IMR-90 (cell line): ENCODE measurements at regions not wholly inside any gene's neighbourhood (a gene's known extent, or its start where the extent isn't known, plus 50 kb on each side); places are given as distances from the start of the nearest gene placed in this dataset.

Experiments used
- ATAC-seq: fragments of 200-7000 bp; cut with Tn5 transposase; 2 replicates; pipeline ENCODE4 v1.9.1; 2020; ENCODE audit warnings: low read depth, mild to moderate bottlenecking, moderate library complexity
- BruUV-seq: library from RNA; stranded (reverse); fragments of 400-500 nt; replicated peaks from 2 replicates; lab custom pipeline; 2021; lab: Mats Ljungman, UMichigan
- CTCF ChIA-PET: fragments of 300-600 bp; formaldehyde crosslinking; extraction: SDS; loops from one replicate; lab custom pipeline; 2021; ENCODE audit warnings: antibody characterized with exemption; lab: Yijun Ruan, JAX
- POLR2A ChIA-PET: fragments of 300-600 bp; sonication (Branson Sonifier 250); formaldehyde crosslinking; loops from one replicate; lab custom pipeline; 2022; ENCODE audit warnings: antibody characterized with exemption; ENCODE audit not compliant: unreplicated experiment; lab: Charles Lee
- DNase-seq: peaks from one replicate; pipeline ENCODE4 v3.0.0; 2013
- H2AFZ ChIP-seq: replicated peaks from 2 replicates; pipeline ENCODE3; 2013; ENCODE audit warnings: low read length, mild to moderate bottlenecking; ENCODE audit not compliant: poor library complexity
- H2AK5ac ChIP-seq: 2 replicates; pipeline ENCODE4 v1.6.1; 2013; ENCODE audit warnings: low read depth, low read length, inconsistent platforms
- H2AK9ac ChIP-seq: replicated peaks from 2 replicates; pipeline ENCODE3; 2013; ENCODE audit warnings: mild to moderate bottlenecking, low read depth, low read length, moderate library complexity; ENCODE audit not compliant: poor library complexity
- H2BK120ac ChIP-seq: 2 replicates; pipeline ENCODE4 v1.6.1; 2013; ENCODE audit warnings: low read depth, low read length, inconsistent platforms
- H2BK15ac ChIP-seq: 3 replicates; pipeline ENCODE4 v1.6.1; 2013; ENCODE audit warnings: low read depth, low read length, inconsistent platforms
- H2BK20ac ChIP-seq: 2 replicates; pipeline ENCODE4 v1.6.1; 2013; ENCODE audit warnings: low read depth, mild to moderate bottlenecking, inconsistent platforms, low read length, moderate library complexity
- H2BK5ac ChIP-seq: 2 replicates; pipeline ENCODE4 v1.6.1; 2013; ENCODE audit warnings: mild to moderate bottlenecking, low read depth, low read length, inconsistent platforms; ENCODE audit not compliant: poor library complexity, severe bottlenecking
- H3K14ac ChIP-seq: replicated peaks from 2 replicates; pipeline ENCODE4 v1.6.1; 2013; ENCODE audit warnings: low read depth, low read length, inconsistent platforms
- H3K18ac ChIP-seq: 2 replicates; pipeline ENCODE4 v1.6.1; 2013; ENCODE audit warnings: low read depth, low read length, control low read depth
- H3K23ac ChIP-seq: 2 replicates; pipeline ENCODE4 v1.6.1; 2013; ENCODE audit warnings: low read depth, low read length, inconsistent platforms
- H3K27ac ChIP-seq: 2 replicates; pipeline ENCODE4 v1.5.1; 2013; ENCODE audit warnings: mild to moderate bottlenecking, control low read depth, low read length; ENCODE audit not compliant: insufficient read depth
- H3K27me3 ChIP-seq: 2 replicates; pipeline ENCODE4 v1.6.1; 2013; ENCODE audit warnings: low read length; ENCODE audit not compliant: control insufficient read depth, insufficient read depth
- H3K36me3 ChIP-seq: 2 replicates; pipeline ENCODE4 v1.6.1; 2013; ENCODE audit warnings: low read length, mixed read lengths; ENCODE audit not compliant: control insufficient read depth, insufficient read depth
- H3K4ac ChIP-seq: 2 replicates; pipeline ENCODE4 v1.6.1; 2013; ENCODE audit warnings: low read depth, low read length, inconsistent platforms
- H3K4me1 ChIP-seq: 2 replicates; pipeline ENCODE4 v1.6.1; 2013; ENCODE audit warnings: low read length, mixed read lengths; ENCODE audit not compliant: control insufficient read depth, insufficient read depth
- H3K4me2 ChIP-seq: 2 replicates; pipeline ENCODE4 v1.6.1; 2013; ENCODE audit warnings: low read depth, mild to moderate bottlenecking, control low read depth, low read length, moderate library complexity
- H3K4me3 ChIP-seq: 2 replicates; pipeline ENCODE4 v1.5.1; 2013; ENCODE audit warnings: low read depth, mild to moderate bottlenecking, control low read depth, low read length, moderate library complexity; ENCODE audit not compliant: insufficient read depth
- H3K56ac ChIP-seq: 2 replicates; pipeline ENCODE4 v1.6.1; 2013; ENCODE audit warnings: low read length, inconsistent platforms; ENCODE audit not compliant: insufficient read depth; ENCODE audit errors: extremely low read depth
- H3K79me1 ChIP-seq, 2 experiments: 2 replicates each; pipeline ENCODE4 v1.6.1; 2013; ENCODE audit warnings: low read length in 2 of 2, inconsistent platforms in 1 of 2, low read depth in 1 of 2
- H3K9ac ChIP-seq: 2 replicates; pipeline ENCODE4 v1.6.1; 2013; ENCODE audit warnings: low read depth, low read length, control low read depth
- H3K9me1 ChIP-seq: 2 replicates; pipeline ENCODE4 v1.6.1; 2013; ENCODE audit warnings: low read length, inconsistent platforms; ENCODE audit not compliant: insufficient read depth
- H3K9me3 ChIP-seq: 2 replicates; pipeline ENCODE4 v1.6.1; 2013; ENCODE audit warnings: low read length; ENCODE audit not compliant: control insufficient read depth, insufficient read depth
- H4K20me1 ChIP-seq: 2 replicates; pipeline ENCODE4 v1.6.1; 2013; ENCODE audit warnings: low read length, inconsistent platforms; ENCODE audit not compliant: insufficient read depth
- H4K5ac ChIP-seq: 2 replicates; pipeline ENCODE4 v1.6.1; 2013; ENCODE audit warnings: mild to moderate bottlenecking, low read depth, low read length, control low read depth
- H4K8ac ChIP-seq, 2 experiments: 2 replicates each; pipeline ENCODE4 v1.6.1; 2013; ENCODE audit warnings: low read depth in 2 of 2, low read length in 2 of 2, control low read depth in 1 of 2, inconsistent platforms in 1 of 2
- H4K91ac ChIP-seq: 2 replicates; pipeline ENCODE4 v1.6.1; 2013; ENCODE audit warnings: low read depth, low read length, inconsistent platforms; ENCODE audit not compliant: insufficient read depth
- CHD1 ChIP-seq: IDR thresholded peaks from 2 replicates; pipeline ENCODE4 v1.6.1; 2012; ENCODE audit warnings: low read depth, low read length, improper control_type of control experiment
- NFE2L2 ChIP-seq: fragments of 150-350 bp; IDR thresholded peaks from 2 replicates; pipeline ENCODE4 v1.6.1; 2016; ENCODE audit warnings: low read depth, mild to moderate bottlenecking, low read length
- WGBS, 2 experiments: methylation state at CpG; one replicate each; pipeline versions ENCODE4 v1.1.5 to v1.1.7; 2013; ENCODE audit warnings: missing lambda C conversion rate in 2 of 2; ENCODE audit not compliant: insufficient read length in 1 of 2; ENCODE audit errors: extremely low coverage in 2 of 2; 5-methylcytosine and 5-hydroxymethylcytosine counted together
- dilution Hi-C: fragments of 300-500 bp; cut with HindIII; formaldehyde crosslinking; loops from one replicate; pipeline ENCODE4 v1.14.3; 2018; ENCODE audit warnings: low sequenced_read_pairs; ENCODE audit not compliant: unreplicated experiment
- in situ Hi-C: fragments of 300-500 bp; cut with MboI; formaldehyde crosslinking; loops from 3 replicates; pipeline ENCODE4 v1.14.3; 2019; ENCODE audit warnings: low sequenced_read_pairs, inconsistent platforms, mixed read lengths
- intact Hi-C: fragments of 100-400 bp; cut with micrococcal nuclease; formaldehyde crosslinking; loops from 2 replicates; pipeline ENCODE4 v1.10.0; 2022

- H3K14ac ChIP-seq, result no peak overlapping the region
- BruUV-seq, result no TSS peak
- ATAC-seq (no peak), DNase-seq (no peak)
- TF ChIP-seq NFE2L2 (no peak), CHD1 (no peak)
- WGBS, 2 experiments, result no CpG with 5 or more reads among the region's 1 CpG
- no peak overlapping the region for H3K9ac ChIP-seq
- H3K4me3 ChIP-seq, result no peak overlapping the region
- no peak overlapping the region for H4K91ac ChIP-seq
- no peak overlapping the region for H2BK5ac ChIP-seq
- CTCF ChIA-PET, result interaction anchor here (0.6 kb wide), 1 partner anchor 234 kb away, joined by 5 read pairs; no protein-coding TSS in a partner anchor
- no peak overlapping the region for H4K5ac ChIP-seq
- dilution Hi-C loops (no loop called here), in situ Hi-C loops (loop anchor here (10.0 kb wide), 1 partner anchor 1732 kb away; no protein-coding TSS in a partner anchor), intact Hi-C loops (no loop called here)
- H2AFZ ChIP-seq, result no peak overlapping the region
- no peak overlapping the region for H3K23ac ChIP-seq
- no peak overlapping the region for H2AK5ac ChIP-seq
- H2BK15ac ChIP-seq, result no peak overlapping the region
- H2BK120ac ChIP-seq, result no peak overlapping the region
- H3K27ac ChIP-seq, result no peak overlapping the region
- no peaks in the 10 kb centered on the region for H3K4me1 ChIP-seq
- H3K56ac ChIP-seq, result no peak overlapping the region
- H3K4ac ChIP-seq, result no peak overlapping the region
- no peaks in the 10 kb centered on the region for H3K9me3 ChIP-seq
- no peaks in the 10 kb centered on the region for H3K27me3 ChIP-seq
- H3K9me1 ChIP-seq, result no peaks in the 10 kb centered on the region
- no peaks in the 10 kb centered on the region for H3K36me3 ChIP-seq
- no peak overlapping the region for H4K8ac ChIP-seq
- H2AK9ac ChIP-seq, result no peak overlapping the region
- no peaks in the 10 kb centered on the region for H4K20me1 ChIP-seq
- H3K18ac ChIP-seq, result no peak overlapping the region
- no peak overlapping the region for H3K4me2 ChIP-seq
- no peak overlapping the region for H2BK20ac ChIP-seq
- no peaks in the 10 kb centered on the region for H3K79me1 ChIP-seq
- POLR2A ChIA-PET, result no interaction called here
Measured at GRCh38 chr2:33672896-33673295, 73.8 kb upstream of the FAM98A start.
